GM12878 (cell line): ENCODE measurements at regions not wholly inside any gene's neighbourhood (a gene's known extent, or its start where the extent isn't known, plus 50 kb on each side); places are given as distances from the start of the nearest gene placed in this dataset.

Experiments
- ATAC-seq: fragments of 200-7000 bp; cut with Tn5 transposase; 3 replicates; pipeline ENCODE4 v1.9.1; 2020; ENCODE audit warnings: mild to moderate bottlenecking, moderate library complexity
- BruUV-seq: library from RNA; stranded (reverse); fragments of 400-500 nt; replicated peaks from 2 replicates; lab custom pipeline; 2021; lab: Mats Ljungman, UMichigan
- CTCF ChIA-PET: fragments of 300-600 bp; sonication (Branson Sonifier 250); formaldehyde crosslinking; extraction: SDS; loops from one replicate; lab custom pipeline; 2021; ENCODE audit warnings: inconsistent platforms; lab: Yijun Ruan, JAX
- POLR2A ChIA-PET: fragments of 350-600 bp; formaldehyde crosslinking; extraction: SDS; loops from one replicate; lab custom pipeline; 2021; ENCODE audit warnings: inconsistent platforms; lab: Charles Lee
- RAD21 ChIA-PET: fragments of 300-600 bp; sonication (Branson Sonifier 250); formaldehyde crosslinking; loops from one replicate; lab custom pipeline; 2023; ENCODE audit warnings: antibody characterized with exemption; ENCODE audit not compliant: unreplicated experiment; lab: Charles Lee
- SMC1A ChIA-PET: fragments of 300-600 bp; sonication (Branson Sonifier 250); formaldehyde crosslinking; loops from one replicate; lab custom pipeline; 2023; ENCODE audit not compliant: unreplicated experiment, uncharacterized antibody; lab: Charles Lee
- DNase-seq: peaks from one replicate; pipeline ENCODE4 v3.0.0-alpha.2; 2011; ENCODE audit warnings: low read depth, low spot score
- FAIRE-seq: peaks from 3 replicates; lab custom pipeline; 2011; peaks lifted over from hg19 to GRCh38; lab: Jason Lieb, UNC
- H2AFZ ChIP-seq: 2 replicates; pipeline ENCODE4 v1.6.0; 2011; ENCODE audit warnings: low read depth, low read length, control low read depth; ENCODE audit not compliant: control insufficient read depth
- H3K27ac ChIP-seq: 2 replicates; pipeline ENCODE4 v1.5.1; 2011; ENCODE audit warnings: control low read depth; ENCODE audit not compliant: control insufficient read depth, insufficient read depth
- H3K27me3 ChIP-seq, 2 experiments: replicated peaks in 1 of 2; 2 replicates each; pipeline versions ENCODE4 v1.6.0 to v1.6.1; 2011; ENCODE audit warnings: low read length in 1 of 2; ENCODE audit not compliant: control insufficient read depth in 2 of 2, insufficient read depth in 2 of 2
- H3K36me3 ChIP-seq, 2 experiments: 2 replicates each; pipeline ENCODE4 v1.5.1; 2011; ENCODE audit warnings: low read length in 1 of 2; ENCODE audit not compliant: control insufficient read depth in 2 of 2, insufficient read depth in 2 of 2
- H3K4me1 ChIP-seq: 2 replicates; pipeline ENCODE4 v1.6.1; 2011; ENCODE audit warnings: mild to moderate bottlenecking, low read length, moderate library complexity, mixed read lengths; ENCODE audit not compliant: control insufficient read depth, insufficient read depth
- H3K4me2 ChIP-seq: 2 replicates; pipeline ENCODE4 v1.6.0; 2011; ENCODE audit warnings: control low read depth; ENCODE audit not compliant: control insufficient read depth, insufficient read depth
- H3K4me3 ChIP-seq: fragments of 200-600 bp; sonication (generic); 2 replicates; pipeline ENCODE4 v1.5.1; 2016
- H3K79me2 ChIP-seq: 2 replicates; pipeline ENCODE4 v1.6.0; 2011; ENCODE audit warnings: low read length; ENCODE audit not compliant: control insufficient read depth, insufficient read depth
- H3K9ac ChIP-seq: 2 replicates; pipeline ENCODE4 v1.8.0; 2011; ENCODE audit warnings: low read length, control low read depth, mixed read lengths; ENCODE audit not compliant: control insufficient read depth, insufficient read depth
- H3K9me3 ChIP-seq: replicated peaks from 3 replicates; pipeline ENCODE4 v1.5.1; 2011; ENCODE audit warnings: mild to moderate bottlenecking, low read length; ENCODE audit not compliant: control insufficient read depth, insufficient read depth
- H4K20me1 ChIP-seq: 2 replicates; pipeline ENCODE4 v1.6.0; 2011; ENCODE audit not compliant: control insufficient read depth, insufficient read depth
- ATF7 ChIP-seq: fragments of 450-650 bp; IDR thresholded peaks from 2 replicates; pipeline ENCODE4 v1.6.1; 2016; ENCODE audit warnings: low read depth, mild to moderate bottlenecking
- CBFB ChIP-seq: IDR thresholded peaks from 2 replicates; pipeline ENCODE4 v1.6.1; 2016; ENCODE audit warnings: antibody characterized with exemption, low read depth
- CHD2 ChIP-seq: IDR thresholded peaks from 2 replicates; pipeline ENCODE4 v1.6.1; 2011; ENCODE audit warnings: low read depth, low read length, improper control_type of control experiment, borderline replicate concordance
- FOS ChIP-seq: IDR thresholded peaks from 3 replicates; pipeline ENCODE4 v1.6.1; 2011; ENCODE audit warnings: borderline replicate concordance; ENCODE audit not compliant: insufficient read length; ENCODE audit errors: extremely low read depth
- FOXM1 ChIP-seq: IDR thresholded peaks from 2 replicates; pipeline ENCODE4 v1.6.1; 2012; ENCODE audit warnings: low read depth, mild to moderate bottlenecking, inconsistent platforms, low read length, moderate library complexity
- GATAD2B ChIP-seq: fragments of 450-650 bp; conservative IDR thresholded peaks from 2 replicates; pipeline ENCODE4 v1.6.1; 2017; ENCODE audit warnings: low read depth, mild to moderate bottlenecking, moderate library complexity
- KAT2A ChIP-seq: conservative IDR thresholded peaks from 2 replicates; pipeline ENCODE4 v1.6.1; 2011; ENCODE audit warnings: low read depth, low read length; ENCODE audit not compliant: control insufficient read depth
- KDM1A ChIP-seq: fragments of 200-600 bp; sonication (generic); IDR thresholded peaks from 2 replicates; pipeline ENCODE4 v1.6.1; 2016; ENCODE audit warnings: borderline replicate concordance
- SREBF2 ChIP-seq: IDR thresholded peaks from 2 replicates; pipeline ENCODE4 v1.6.1; 2012; ENCODE audit warnings: mild to moderate bottlenecking, low read length
- ZNF622 ChIP-seq: fragments of 450-650 bp; IDR thresholded peaks from 2 replicates; pipeline ENCODE4 v1.6.1; 2017; ENCODE audit warnings: mild to moderate bottlenecking, inconsistent platforms
- WGBS: methylation state at CpG from one replicate; pipeline ENCODE4 v1.1.6; 2016; ENCODE audit warnings: low lambda C conversion rate; ENCODE audit not compliant: insufficient replicate concordance, insufficient coverage; ENCODE audit errors: missing lambda C conversion rate; 5-methylcytosine and 5-hydroxymethylcytosine counted together
- in situ Hi-C: fragments of 300-500 bp; cut with MboI; formaldehyde crosslinking; loops from 9 replicates; pipeline ENCODE4 v1.14.3; 2018; ENCODE audit warnings: mixed read lengths
- intact Hi-C: fragments of 100-400 bp; cut with micrococcal nuclease; formaldehyde crosslinking; loops from one replicate; pipeline ENCODE4 v1.14.2; 2022; ENCODE audit not compliant: unreplicated experiment
- TF ChIP-seq, protein P1 (sequence below): fragments of 450-650 bp; IDR thresholded peaks from 2 replicates; pipeline ENCODE4 v1.6.1; 2017; ENCODE audit warnings: borderline replicate concordance
- TF ChIP-seq, protein P2 (sequence below): fragments of 450-650 bp; conservative IDR thresholded peaks from 2 replicates; pipeline ENCODE4 v1.6.1; 2017; ENCODE audit warnings: mild to moderate bottlenecking, moderate library complexity

DNA sequence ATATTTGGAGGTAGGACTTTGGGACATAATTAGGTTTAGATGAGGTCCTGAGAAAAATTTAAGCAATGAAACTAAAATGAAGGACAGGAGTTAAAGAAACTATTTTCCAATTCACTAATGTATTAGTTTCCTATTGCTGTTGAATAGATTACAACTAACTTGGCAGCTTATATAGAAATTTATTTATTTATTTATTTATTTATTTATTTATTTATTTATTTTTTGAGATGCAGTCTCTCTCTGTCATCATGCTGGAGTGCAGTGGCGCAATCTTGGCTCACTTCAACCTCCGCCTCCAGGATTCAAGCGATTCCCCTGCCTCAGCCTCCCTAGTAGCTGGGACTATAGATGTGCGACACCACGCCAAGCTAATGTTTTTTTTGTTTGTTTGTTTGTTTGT, 182.4 kb upstream of the ADCY2 start:
- no peak overlapping the region for H3K4me3 ChIP-seq
- H3K9me3 ChIP-seq, result no peaks in the 10 kb centered on the region
- H3K27me3 ChIP-seq, result no peaks in the 10 kb centered on the region
- intact Hi-C loops, result no loop called here
- DNase-seq, result no peak
- RAD21 ChIA-PET, result no interaction called here
- ATAC-seq, result no peak
- H4K20me1 ChIP-seq, result no peaks in the 10 kb centered on the region
- no peaks in the 10 kb centered on the region for H3K79me2 ChIP-seq
- no peaks in the 10 kb centered on the region for H3K36me3 ChIP-seq
- in situ Hi-C loops, result no loop called here
- H3K9ac ChIP-seq, result no peak overlapping the region
- POLR2A ChIA-PET, result no interaction called here
- no peaks in the 10 kb centered on the region for H3K4me1 ChIP-seq
- WGBS, result 59% methylated on average over 5 of the region's 5 CpGs
- no peak for TF ChIP-seq ATF7
- TF ChIP-seq ZNF622, result no peak
- TF ChIP-seq GATAD2B, result no peak
- no peak for TF ChIP-seq SREBF2
- TF ChIP-seq FOXM1, result no peak
- TF ChIP-seq FOS, result no peak
- TF ChIP-seq KAT2A, result no peak
- TF ChIP-seq KDM1A, result no peak
- no peak for TF ChIP-seq CHD2
- TF ChIP-seq, protein P1, sequence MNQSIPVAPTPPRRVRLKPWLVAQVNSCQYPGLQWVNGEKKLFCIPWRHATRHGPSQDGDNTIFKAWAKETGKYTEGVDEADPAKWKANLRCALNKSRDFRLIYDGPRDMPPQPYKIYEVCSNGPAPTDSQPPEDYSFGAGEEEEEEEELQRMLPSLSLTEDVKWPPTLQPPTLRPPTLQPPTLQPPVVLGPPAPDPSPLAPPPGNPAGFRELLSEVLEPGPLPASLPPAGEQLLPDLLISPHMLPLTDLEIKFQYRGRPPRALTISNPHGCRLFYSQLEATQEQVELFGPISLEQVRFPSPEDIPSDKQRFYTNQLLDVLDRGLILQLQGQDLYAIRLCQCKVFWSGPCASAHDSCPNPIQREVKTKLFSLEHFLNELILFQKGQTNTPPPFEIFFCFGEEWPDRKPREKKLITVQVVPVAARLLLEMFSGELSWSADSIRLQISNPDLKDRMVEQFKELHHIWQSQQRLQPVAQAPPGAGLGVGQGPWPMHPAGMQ, result no peak
- no peak for TF ChIP-seq CBFB
- TF ChIP-seq, protein P2, sequence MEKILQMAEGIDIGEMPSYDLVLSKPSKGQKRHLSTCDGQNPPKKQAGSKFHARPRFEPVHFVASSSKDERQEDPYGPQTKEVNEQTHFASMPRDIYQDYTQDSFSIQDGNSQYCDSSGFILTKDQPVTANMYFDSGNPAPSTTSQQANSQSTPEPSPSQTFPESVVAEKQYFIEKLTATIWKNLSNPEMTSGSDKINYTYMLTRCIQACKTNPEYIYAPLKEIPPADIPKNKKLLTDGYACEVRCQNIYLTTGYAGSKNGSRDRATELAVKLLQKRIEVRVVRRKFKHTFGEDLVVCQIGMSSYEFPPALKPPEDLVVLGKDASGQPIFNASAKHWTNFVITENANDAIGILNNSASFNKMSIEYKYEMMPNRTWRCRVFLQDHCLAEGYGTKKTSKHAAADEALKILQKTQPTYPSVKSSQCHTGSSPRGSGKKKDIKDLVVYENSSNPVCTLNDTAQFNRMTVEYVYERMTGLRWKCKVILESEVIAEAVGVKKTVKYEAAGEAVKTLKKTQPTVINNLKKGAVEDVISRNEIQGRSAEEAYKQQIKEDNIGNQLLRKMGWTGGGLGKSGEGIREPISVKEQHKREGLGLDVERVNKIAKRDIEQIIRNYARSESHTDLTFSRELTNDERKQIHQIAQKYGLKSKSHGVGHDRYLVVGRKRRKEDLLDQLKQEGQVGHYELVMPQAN, result no peak
- H2AFZ ChIP-seq, result no peak overlapping the region
- no peak overlapping the region for H3K27ac ChIP-seq
- SMC1A ChIA-PET, result no interaction called here
- H3K4me2 ChIP-seq, result no peak overlapping the region
- CTCF ChIA-PET, result no interaction called here
- BruUV-seq, result no TSS peak
- FAIRE-seq, result no peak
